SJSA1 (cell line): ENCODE measurements at regions not wholly inside any gene's neighbourhood (a gene's known extent, or its start where the extent isn't known, plus 50 kb on each side); places are given as distances from the start of the nearest gene placed in this dataset.
"Not testable (repeated sequence)": the region's sequence is repeated elsewhere in the genome, so short reads cannot be mapped to it uniquely, and the experiment has no call there.

Experiments
- DNase-seq, 2 experiments: peaks; one replicate each; pipeline ENCODE4 v3.0.0-alpha.2; 2015 to 2020; ENCODE audit warnings: low spot score in 2 of 2, low read depth in 1 of 2
- H3K27ac ChIP-seq: fragments of 250-450 bp; sonication (Bioruptor Pico); 2 replicates; pipeline ENCODE4 v1.5.1; 2020; ENCODE audit warnings: mild to moderate bottlenecking, moderate library complexity
- H3K27me3 ChIP-seq: fragments of 250-450 bp; sonication (Bioruptor Pico); replicated peaks from 2 replicates; pipeline ENCODE4 v1.5.1; 2020; ENCODE audit warnings: mild to moderate bottlenecking, moderate library complexity
- H3K36me3 ChIP-seq: fragments of 250-450 bp; sonication (Bioruptor Pico); 2 replicates; pipeline ENCODE4 v1.5.1; 2020; ENCODE audit warnings: mild to moderate bottlenecking
- H3K4me1 ChIP-seq: fragments of 250-450 bp; sonication (Bioruptor Pico); replicated peaks from 2 replicates; pipeline ENCODE4 v1.6.1; 2021; ENCODE audit warnings: mild to moderate bottlenecking
- H3K4me3 ChIP-seq: fragments of 250-450 bp; sonication (Bioruptor Pico); 2 replicates; pipeline ENCODE4 v1.5.1; 2020; ENCODE audit warnings: mild to moderate bottlenecking
- H3K9me3 ChIP-seq: fragments of 250-450 bp; sonication (Bioruptor Pico); replicated peaks from 2 replicates; pipeline ENCODE4 v1.5.1; 2020; ENCODE audit warnings: mild to moderate bottlenecking

DNA sequence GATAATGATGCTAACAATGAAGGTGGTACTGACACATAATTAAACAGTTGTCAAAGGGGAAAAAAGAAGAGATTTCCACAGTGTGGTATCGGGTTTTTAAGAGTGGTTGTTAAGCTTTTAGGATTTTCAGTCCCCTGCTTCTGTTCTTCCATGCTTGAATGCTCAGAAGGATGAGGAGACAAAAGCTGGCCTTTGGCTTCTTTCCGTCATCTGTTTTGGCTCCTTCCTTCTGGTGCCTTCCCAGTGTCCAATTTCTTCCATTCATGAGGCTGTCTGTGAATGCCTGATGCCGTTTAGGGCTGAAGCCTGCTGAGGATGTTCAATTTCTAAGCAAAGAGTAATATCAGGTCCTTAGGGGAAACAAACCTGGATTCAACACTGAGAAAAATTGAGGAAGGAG, 179.6 kb upstream of the GLRA1 start:
- H3K27ac ChIP-seq: no peak overlapping the region
- no peak for DNase-seq
- H3K9me3 ChIP-seq: no peaks in the 10 kb centered on the region
- H3K4me1 ChIP-seq: no peaks in the 10 kb centered on the region
- no peak overlapping the region for H3K4me3 ChIP-seq
- H3K36me3 ChIP-seq: no peaks in the 10 kb centered on the region
- no peaks in the 10 kb centered on the region for H3K27me3 ChIP-seq

DNA sequence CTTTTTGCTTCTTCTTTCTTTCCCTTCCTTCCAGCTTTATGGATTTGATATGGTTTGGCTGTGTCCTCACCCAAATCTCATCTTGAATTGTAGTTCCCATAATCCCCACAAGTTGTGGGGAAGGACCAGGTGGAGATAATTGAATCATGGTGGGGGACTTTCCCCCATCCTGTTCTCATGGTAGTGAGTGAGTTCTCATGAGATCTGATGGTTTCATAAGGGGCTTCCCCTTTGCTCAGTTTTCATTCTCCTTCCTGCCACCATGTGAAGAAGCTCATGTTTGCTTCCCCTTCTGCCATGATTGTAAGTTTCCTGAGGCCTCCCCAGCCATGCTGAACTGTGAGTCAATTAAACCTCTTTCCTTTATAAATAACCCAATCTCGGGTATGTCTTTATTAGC, 178.3 kb upstream of the GLRA1 start:
- not testable (repeated sequence) for H3K27me3 ChIP-seq, H3K9me3 ChIP-seq, DNase-seq, H3K27ac ChIP-seq, H3K36me3 ChIP-seq, H3K4me3 ChIP-seq, H3K4me1 ChIP-seq

DNA sequence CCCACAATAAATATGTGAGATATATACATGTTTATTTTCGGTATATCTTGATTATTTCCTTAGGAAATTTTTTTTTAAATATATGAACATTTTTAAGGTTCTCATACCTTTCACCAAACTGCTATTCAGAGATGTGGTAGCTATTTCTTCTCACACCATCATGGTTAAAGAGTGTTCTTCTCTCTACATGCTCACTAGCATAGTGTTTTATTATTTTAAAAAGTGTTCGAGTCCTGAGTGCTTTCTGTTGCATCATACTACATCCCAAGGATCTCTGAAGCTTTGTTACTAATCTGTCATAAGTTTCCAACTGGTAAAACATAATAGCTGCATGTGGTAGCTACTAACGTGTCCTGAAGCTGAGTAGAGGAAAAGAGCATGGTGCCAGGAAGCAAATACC, 177.4 kb upstream of the GLRA1 start:
- no peaks in the 10 kb centered on the region for H3K36me3 ChIP-seq
- DNase-seq: no peak
- H3K4me3 ChIP-seq: no peak overlapping the region
- no peak overlapping the region for H3K27ac ChIP-seq
- no peaks in the 10 kb centered on the region for H3K9me3 ChIP-seq
- H3K4me1 ChIP-seq: no peaks in the 10 kb centered on the region
- peaks cover 3% of the 10 kb centered on the region; the same call in 1 of the 2 replicates for H3K27me3 ChIP-seq

DNA sequence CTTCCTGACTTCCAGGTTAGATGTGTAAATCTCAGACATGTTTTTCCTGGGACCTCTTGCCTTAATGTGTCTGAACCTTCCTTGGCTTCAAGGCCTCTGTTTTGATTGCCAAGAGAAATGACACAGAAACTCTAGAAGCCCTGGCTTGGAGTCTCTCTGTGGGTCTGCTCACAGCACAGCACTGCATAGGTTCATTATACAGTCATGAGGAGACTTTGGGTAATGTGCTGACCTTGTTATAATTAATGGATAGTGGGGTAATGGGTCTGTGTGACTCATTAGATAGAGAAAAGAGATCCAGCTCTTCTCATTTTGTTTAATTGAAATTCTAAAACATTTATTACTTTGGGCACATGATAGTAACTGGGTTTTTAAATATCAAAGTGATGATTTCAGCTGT, 175.8 kb upstream of the GLRA1 start:
- DNase-seq: no peak
- no peak overlapping the region for H3K27ac ChIP-seq
- no peaks in the 10 kb centered on the region for H3K36me3 ChIP-seq
- H3K4me3 ChIP-seq: no peak overlapping the region
- H3K27me3 ChIP-seq: peaks cover 3% of the 10 kb centered on the region; the same call in 1 of the 2 replicates
- no peaks in the 10 kb centered on the region for H3K9me3 ChIP-seq
- no peaks in the 10 kb centered on the region for H3K4me1 ChIP-seq

DNA sequence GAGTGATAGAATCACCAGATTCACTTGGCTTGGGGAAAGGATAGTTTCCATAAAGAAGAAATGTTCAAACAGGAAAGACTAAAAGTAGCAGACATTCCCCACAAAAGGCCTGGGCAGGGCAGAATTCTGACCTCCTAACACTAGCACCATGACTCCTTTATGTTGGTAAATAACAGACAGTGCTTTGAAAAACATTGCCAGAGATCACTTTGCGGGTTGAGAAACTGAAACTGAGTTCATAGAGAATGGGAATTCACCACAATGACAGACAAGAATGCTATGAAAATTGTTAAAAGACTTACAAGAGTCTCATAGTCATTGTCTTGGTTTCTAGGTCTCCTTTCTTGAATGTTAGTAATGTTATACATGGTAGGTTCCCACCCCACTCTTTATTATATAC, 172.5 kb upstream of the GLRA1 start:
- no peak for DNase-seq
- Histone ChIP-seq H3K27ac (no peak overlapping the region), H3K4me1 (no peaks in the 10 kb centered on the region), H3K9me3 (no peaks in the 10 kb centered on the region), H3K4me3 (no peak overlapping the region), H3K36me3 (no peaks in the 10 kb centered on the region), H3K27me3 (peaks cover 3% of the 10 kb centered on the region; the same call in 1 of the 2 replicates)

DNA sequence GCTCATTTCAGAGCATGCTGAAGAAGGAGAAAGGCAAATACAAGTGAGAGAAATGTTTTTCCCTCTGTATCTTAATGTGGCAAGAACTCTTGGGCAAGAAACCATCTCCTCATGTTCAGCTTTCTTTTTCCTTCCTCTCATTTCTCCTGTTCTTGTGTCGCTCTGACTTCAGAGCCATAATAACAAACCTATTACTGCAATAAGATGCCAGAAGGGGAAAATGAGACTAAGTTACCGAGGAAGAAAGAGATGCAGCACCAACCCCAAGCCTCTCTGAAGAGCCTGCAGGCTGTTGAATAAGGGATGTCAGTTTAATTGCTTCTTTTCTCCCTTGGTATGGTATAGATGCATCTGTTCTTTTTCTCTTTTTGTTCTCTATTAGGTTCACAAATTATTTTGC, 170.1 kb upstream of the GLRA1 start:
- Histone ChIP-seq H3K36me3 (no peaks in the 10 kb centered on the region), H3K27me3 (peaks cover 3% of the 10 kb centered on the region; the same call in 1 of the 2 replicates), H3K9me3 (no peaks in the 10 kb centered on the region), H3K4me3 (no peak overlapping the region), H3K27ac (no peak overlapping the region), H3K4me1 (no peaks in the 10 kb centered on the region)
- no peak for DNase-seq

DNA sequence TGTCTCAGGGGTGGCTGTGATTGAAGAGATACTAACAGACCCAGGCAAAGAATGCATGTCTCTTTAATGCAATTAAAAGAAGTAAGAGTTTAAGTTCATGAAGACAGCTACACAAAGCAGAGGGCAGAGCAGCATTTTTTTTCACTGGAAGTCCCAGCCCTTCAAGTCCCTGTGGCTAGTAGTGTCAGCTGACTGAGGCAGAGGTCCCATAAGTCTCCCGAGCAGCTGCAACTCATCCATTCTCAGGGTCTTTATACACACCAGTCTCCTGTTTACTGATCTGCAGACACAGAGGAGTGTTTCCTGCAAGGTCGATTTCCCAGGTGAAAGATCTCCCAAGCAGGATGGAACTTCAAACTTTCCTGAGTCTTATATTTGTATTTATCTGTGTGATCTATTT, 169.4 kb upstream of the GLRA1 start:
- no peaks in the 10 kb centered on the region for H3K4me1 ChIP-seq
- no peak for DNase-seq
- H3K27me3 ChIP-seq: peaks cover 3% of the 10 kb centered on the region; the same call in 1 of the 2 replicates
- no peak overlapping the region for H3K27ac ChIP-seq
- H3K9me3 ChIP-seq: no peaks in the 10 kb centered on the region
- H3K4me3 ChIP-seq: no peak overlapping the region
- no peaks in the 10 kb centered on the region for H3K36me3 ChIP-seq

DNA sequence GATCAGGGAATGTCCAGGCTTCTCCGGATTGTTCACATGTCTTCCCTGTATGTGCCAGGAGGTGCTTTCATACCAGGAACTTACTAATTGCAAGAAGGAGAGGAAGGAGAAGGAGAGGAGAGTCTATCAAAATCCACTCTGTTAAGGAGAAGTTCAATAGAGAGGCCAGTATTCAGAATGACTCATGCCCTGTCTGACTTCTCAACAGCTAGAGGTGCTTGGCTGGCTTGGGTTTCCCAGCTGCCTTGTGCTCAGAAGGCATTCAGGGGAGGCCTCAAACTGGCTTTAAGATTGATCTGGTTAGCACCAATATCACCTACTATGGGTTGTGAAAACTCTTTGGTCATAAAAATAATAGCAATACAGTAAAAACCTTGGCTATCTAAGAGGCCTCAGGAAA, 167.9 kb upstream of the GLRA1 start:
- H3K36me3 ChIP-seq: no peaks in the 10 kb centered on the region
- no peaks in the 10 kb centered on the region for H3K4me1 ChIP-seq
- H3K27me3 ChIP-seq: no peaks in the 10 kb centered on the region
- no peaks in the 10 kb centered on the region for H3K9me3 ChIP-seq
- no peak for DNase-seq
- no peak overlapping the region for H3K27ac ChIP-seq
- H3K4me3 ChIP-seq: no peak overlapping the region

DNA sequence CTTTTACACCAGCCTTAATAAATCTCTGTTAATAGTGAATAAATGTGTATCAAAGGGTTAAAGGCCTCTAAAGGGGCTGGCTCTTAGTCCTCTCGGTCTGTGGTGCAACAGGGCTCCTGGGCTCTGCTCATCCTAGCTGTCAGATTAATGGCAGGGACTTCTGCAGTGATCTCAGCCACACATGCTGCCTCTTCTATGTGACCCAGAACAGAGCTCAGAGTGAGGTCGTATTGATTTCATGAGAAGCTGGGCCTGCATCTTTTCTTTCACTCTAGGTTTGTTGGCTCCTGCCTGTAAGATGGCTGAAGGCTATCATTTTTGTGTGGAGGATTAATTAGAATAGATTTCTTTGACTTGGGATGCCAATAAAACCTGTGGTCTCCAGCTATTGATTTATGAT, 165.0 kb upstream of the GLRA1 start:
- no peak for DNase-seq
- H3K27me3 ChIP-seq: no peaks in the 10 kb centered on the region
- H3K9me3 ChIP-seq: no peaks in the 10 kb centered on the region
- H3K27ac ChIP-seq: no peak overlapping the region
- no peaks in the 10 kb centered on the region for H3K36me3 ChIP-seq
- no peak overlapping the region for H3K4me3 ChIP-seq
- no peaks in the 10 kb centered on the region for H3K4me1 ChIP-seq

DNA sequence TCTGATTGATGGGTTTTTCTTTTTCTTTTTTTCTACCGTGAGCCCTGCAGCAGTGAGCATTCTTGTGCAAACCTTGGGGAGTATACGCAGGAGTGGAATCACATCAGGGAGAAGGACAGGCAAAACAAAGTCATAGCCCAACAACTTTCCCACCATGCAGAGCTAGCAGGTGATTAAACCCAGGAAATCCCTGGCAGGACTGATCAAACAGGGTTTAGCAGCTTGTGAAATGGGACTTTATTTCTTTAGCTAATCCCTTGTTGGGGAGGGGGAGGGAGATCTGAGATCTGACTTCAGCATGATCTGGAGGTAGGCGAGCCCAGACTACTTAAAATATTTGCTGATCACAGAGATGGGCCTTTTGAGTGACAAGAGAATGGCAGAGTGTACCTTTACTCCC, 162.0 kb upstream of the GLRA1 start:
- DNase-seq: no peak
- Histone ChIP-seq H3K4me3 (no peak overlapping the region), H3K9me3 (no peaks in the 10 kb centered on the region; the same call in 1 of the 2 replicates), H3K27me3 (no peaks in the 10 kb centered on the region; the same call in 1 of the 2 replicates), H3K4me1 (no peaks in the 10 kb centered on the region), H3K27ac (no peak overlapping the region), H3K36me3 (no peaks in the 10 kb centered on the region)

DNA sequence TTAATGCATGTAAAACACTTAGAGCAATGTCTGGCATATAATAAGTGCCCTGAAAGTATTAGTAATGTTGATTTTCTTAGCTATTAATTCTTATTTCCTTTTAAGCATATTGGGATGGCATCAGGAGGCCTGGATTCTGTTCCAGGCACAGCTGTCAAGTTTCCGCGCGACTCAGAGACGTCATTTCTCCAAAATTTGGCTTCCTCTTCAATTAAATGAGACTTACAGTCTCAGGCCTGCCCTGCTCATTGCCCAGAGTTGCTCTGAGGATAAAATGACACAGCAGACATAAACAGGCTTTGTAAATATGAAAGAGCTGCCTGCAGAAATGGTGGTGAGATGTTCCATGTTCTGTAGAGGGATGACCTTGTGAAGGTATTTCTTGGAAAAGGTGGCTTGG, 159.8 kb upstream of the GLRA1 start:
- no peak overlapping the region for H3K4me3 ChIP-seq
- DNase-seq: no peak
- H3K27me3 ChIP-seq: no peaks in the 10 kb centered on the region; the same call in 1 of the 2 replicates
- no peaks in the 10 kb centered on the region; the same call in 1 of the 2 replicates for H3K9me3 ChIP-seq
- H3K27ac ChIP-seq: no peak overlapping the region
- no peaks in the 10 kb centered on the region for H3K36me3 ChIP-seq
- no peaks in the 10 kb centered on the region for H3K4me1 ChIP-seq

DNA sequence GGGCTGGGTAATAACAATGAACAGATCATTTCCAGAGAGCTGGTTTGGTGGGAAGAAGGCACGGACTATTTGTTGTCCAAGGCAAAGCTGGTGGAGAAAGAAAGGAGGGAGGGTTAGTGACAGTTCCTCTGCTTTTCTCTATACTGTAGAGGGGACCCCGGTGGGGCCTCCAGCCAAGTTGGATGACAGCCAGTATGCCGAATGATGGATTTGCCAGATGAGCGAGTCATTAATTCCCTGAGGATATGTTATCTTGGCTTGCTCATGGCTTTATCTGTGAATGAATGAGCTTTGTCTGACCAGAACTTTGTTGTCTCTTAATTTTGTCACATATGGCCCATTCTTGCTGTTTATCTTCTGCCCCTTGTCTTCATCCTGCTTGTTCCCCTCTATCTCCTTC, 158.6 kb upstream of the GLRA1 start:
- DNase-seq: no peak
- H3K4me3 ChIP-seq: no peak overlapping the region
- no peaks in the 10 kb centered on the region for H3K4me1 ChIP-seq
- H3K27me3 ChIP-seq: no peaks in the 10 kb centered on the region; the same call in 1 of the 2 replicates
- no peaks in the 10 kb centered on the region; the same call in 1 of the 2 replicates for H3K9me3 ChIP-seq
- H3K36me3 ChIP-seq: no peaks in the 10 kb centered on the region
- H3K27ac ChIP-seq: no peak overlapping the region

DNA sequence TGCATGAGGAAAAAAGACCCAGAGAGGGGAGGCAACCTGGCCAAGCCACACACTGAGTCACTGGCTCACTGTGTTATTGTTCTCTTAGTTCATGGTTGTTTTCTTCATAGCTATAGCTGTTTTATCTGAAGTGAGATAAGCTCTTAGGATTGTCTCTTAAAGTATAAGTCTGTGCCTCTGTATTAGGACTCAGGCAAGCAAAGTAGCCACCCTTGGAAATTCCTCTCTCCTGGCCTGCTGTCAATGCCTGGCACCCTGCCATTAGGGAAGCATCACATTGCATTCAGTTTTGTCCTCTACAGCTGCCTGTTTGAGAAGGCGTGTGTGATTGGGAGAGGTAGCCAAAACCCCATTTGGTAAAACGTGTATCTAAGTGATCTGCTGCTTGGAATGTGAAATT, 147.4 kb upstream of the GLRA1 start:
- Histone ChIP-seq H3K4me3 (no peak overlapping the region), H3K27ac (no peak overlapping the region), H3K27me3 (peaks cover 6% of the 10 kb centered on the region), H3K36me3 (no peaks in the 10 kb centered on the region), H3K9me3 (no peaks in the 10 kb centered on the region), H3K4me1 (no peaks in the 10 kb centered on the region)
- DNase-seq: no peak

DNA sequence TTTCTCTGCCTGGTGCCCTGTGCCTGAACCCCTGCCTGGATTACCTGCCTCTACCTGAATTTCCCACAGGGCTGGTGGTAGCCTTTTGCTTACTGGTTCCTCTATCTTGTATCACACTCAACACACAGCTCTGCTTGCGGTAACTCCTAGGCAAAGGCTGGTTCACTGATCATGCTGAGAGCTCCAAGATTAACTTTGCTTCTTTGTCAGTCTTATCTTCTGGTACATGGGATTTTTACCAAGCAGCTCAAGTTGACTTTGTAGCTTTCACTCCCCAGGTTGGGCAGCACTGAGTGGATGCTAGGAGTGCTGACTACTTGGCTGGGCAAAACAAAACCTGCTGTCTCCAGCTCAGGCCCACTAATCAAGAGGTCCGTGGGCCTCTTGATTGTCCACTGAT, 145.9 kb upstream of the GLRA1 start:
- Histone ChIP-seq H3K4me1 (no peaks in the 10 kb centered on the region), H3K9me3 (no peaks in the 10 kb centered on the region), H3K27ac (no peak overlapping the region), H3K4me3 (no peak overlapping the region), H3K27me3 (peaks cover 6% of the 10 kb centered on the region), H3K36me3 (no peaks in the 10 kb centered on the region)
- DNase-seq: no peak

DNA sequence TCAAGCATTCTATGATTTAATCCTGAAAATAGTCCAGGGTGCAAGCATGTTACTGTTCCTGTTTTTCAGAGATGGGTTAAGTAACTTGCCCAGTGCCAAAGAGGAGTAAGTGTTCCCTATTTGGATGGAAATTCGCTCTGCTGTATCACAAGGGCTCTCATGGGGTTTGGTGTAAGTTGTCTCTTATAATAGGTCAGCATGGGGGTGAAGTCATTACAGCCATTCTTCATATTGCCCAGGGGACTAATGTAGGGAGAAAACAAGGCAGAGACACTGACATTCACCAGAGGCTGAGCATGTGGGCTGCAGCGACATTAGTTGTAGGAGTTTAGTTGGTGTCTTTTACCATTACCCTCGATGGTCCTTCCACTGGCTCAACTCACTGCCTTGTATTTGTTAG, 142.1 kb upstream of the GLRA1 start:
- Histone ChIP-seq H3K27ac (no peak overlapping the region), H3K36me3 (no peaks in the 10 kb centered on the region), H3K4me1 (no peaks in the 10 kb centered on the region), H3K27me3 (no peaks in the 10 kb centered on the region; the same call in none of the 2 replicates), H3K9me3 (no peaks in the 10 kb centered on the region), H3K4me3 (no peak overlapping the region)
- DNase-seq: no peak
